Ecto neural progenitor cell (in vitro differentiated cells): ENCODE measurements at regions not wholly inside any gene's neighbourhood (a gene's known extent, or its start where the extent isn't known, plus 50 kb on each side); places are given as distances from the start of the nearest gene placed in this dataset.

Experiments used
- DNase-seq: peaks from one replicate; pipeline ENCODE4 v3.0.0-alpha.2; 2018; ENCODE audit warnings: low spot score

DNA sequence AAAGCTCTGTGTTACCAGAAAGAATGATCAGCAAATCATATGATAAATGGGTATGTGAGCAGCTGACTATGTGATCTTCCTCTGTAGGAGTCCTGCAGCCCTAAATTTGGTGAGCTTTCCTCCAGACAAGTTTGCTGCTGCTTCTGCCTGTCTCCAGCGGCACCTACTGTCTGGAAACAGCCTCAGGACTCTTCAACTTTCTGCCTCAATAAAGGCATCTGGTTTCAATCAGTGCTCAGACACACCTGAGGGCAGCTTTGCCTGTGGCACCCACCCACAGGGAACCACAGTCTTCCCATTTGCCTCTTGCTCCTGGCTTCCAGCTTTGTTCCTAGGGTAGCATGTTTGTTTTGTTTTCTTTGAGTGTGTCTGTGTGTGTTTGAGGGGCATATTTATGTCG lies 727.9 kb upstream of the MAN1A1 start:
- DNase-seq: peak; percentile 56

- no peak for DNase-seq
Measured at GRCh38 chr6:120058410-120058809, 708.8 kb upstream of the MAN1A1 start.

- peak; percentile 35 for DNase-seq
Measured at GRCh38 chr6:120056085-120056484, 706.5 kb upstream of the MAN1A1 start.

- no peak for DNase-seq
Measured at GRCh38 chr6:120055071-120055470, 705.5 kb upstream of the MAN1A1 start.

DNA sequence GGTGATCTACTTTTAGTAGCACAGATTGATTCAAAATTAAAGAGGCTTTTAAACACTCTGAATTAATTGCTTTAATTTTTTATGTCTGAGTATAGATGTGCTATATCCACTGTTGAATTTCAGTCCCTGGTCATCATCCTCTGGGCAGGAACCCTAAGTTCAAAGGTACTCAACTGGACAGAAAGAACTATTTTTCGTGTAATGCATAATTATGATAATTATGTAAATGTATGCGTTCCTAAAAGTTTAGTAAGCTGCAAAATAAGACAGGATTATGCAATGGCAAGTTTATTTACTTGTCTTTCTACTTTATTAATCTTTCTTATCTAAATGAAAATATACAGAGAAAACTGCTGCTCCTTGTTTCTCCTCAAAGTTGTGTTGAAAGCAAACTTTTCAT lies 690.1 kb upstream of the MAN1A1 start:
- no peak for DNase-seq

- DNase-seq: no peak
Measured at GRCh38 chr6:120031837-120032236, 682.3 kb upstream of the MAN1A1 start.

DNA sequence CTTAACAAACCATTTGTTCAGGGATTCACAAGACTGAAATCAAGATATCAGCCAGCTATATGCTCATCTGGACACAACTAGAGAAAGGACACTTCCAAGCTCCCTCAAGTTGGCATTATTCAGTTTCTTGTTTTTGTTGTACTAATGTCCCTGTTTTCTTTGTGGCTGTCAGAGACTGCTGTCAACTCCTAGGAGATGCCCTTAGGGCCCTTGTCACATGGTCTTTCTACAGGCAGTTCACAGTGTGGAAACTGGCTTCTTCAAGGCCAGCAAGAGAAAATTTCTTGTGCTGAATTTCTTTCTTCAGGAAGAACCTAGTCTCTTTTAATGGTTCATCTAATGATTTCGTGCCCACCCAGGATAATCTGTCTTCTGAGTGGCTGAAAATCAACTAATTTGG lies 677.2 kb upstream of the MAN1A1 start:
- DNase-seq: no peak

DNA sequence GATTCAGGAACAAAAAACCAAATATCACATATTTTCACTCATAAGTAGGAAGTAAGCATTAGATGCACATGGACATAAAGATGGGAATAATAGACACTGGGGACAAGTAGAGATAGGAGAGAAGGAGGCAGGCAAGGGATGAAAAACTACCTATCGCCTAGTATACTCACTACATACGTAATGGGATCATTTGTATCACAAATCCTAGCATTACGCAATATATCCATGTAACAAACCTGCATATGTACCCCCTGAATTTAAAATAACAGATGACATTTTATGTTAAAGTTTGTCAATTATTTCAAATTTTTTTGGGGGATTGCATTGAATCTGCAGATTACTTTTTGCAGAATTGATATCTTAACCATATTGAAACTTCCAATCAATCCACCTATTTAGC lies 660.5 kb upstream of the MAN1A1 start:
- no peak for DNase-seq

GRCh38 chr6:120005292-120005976 lies 655.9 kb upstream of the MAN1A1 start:
- no peak for DNase-seq

DNA sequence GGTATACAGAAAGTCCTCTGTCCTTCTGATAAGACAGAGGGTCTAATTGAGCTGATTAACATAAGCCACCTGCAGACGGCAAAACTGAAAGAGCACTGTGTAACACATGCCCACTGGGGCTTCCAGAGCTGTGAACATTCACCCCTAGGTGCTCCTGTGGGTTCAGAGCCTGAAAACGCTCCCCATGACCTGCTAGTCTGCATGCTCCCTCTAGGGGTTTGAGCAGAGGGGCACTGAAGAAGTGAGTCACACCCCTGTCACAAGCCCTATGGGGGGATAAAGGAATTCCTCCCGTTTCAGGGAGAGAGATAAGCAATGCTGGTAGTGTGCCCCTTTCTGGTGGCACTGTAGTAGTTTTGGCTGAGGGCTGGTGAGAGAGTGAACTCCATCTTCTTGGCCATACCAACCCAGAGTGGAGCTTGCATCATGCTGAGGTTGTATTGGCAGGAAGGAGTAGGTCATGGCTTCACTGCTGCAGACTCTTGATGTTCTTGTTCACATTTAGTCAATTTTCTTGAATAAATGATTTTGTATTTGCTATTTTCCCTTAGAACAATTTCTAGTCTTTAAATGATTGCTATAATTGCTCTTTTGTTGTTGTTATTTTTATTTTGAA lies 637.5 kb upstream of the MAN1A1 start:
- DNase-seq: no peak

DNA sequence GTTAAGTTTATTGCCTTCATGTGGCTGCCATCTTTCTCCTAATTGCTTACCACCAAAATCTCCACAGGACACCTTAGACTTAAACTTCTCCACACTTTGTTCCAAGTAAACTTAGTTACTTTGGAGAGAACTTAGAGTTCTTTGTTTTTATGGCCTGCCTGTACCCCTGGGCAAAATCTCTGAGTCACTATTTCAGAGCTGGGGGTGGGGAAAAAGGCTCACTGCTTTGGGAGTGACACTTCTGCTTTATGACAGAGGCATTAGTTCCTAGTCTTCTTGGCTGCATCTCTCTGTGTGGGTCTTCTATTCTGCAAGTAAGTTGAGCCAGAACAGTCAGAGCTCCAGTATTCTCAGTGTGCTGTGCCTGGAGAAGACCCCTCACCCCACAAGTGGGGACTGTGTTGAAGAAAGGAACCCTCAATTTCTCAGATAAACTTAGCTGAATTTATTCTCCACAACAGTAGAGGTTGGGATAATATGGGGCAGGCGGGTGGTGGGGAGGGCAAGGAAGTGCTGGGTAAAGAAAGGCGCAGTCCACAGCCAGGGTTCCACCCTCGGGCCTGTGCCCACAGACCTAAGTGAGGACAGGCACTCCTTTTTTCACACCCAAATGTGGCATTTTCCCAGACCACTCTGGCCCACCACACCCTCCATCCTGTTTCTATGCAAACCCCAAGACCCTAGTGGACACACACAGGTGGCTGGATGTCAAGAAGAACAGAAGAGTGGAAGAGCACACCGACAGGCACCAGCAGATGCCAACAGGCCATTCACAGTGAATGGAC lies 636.6 kb upstream of the MAN1A1 start:
- no peak for DNase-seq

DNA sequence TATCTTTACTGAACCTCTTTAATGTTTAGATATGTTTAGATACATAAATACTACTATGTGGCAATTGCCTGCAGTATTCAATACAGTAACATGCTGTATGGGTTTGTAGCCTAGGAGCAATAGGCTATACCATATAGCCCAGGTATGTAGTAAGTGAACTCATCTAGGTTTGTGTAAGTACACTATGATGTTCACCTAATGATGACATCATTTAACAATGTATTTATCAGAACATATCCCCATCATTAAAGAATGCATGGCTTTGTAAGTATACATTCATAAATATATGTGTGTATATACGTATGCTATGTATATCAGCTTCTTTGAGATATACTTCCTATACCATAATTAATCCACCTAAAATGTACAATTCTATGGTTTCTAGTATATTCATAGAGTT lies 631.2 kb upstream of the MAN1A1 start:
- DNase-seq: no peak

DNA sequence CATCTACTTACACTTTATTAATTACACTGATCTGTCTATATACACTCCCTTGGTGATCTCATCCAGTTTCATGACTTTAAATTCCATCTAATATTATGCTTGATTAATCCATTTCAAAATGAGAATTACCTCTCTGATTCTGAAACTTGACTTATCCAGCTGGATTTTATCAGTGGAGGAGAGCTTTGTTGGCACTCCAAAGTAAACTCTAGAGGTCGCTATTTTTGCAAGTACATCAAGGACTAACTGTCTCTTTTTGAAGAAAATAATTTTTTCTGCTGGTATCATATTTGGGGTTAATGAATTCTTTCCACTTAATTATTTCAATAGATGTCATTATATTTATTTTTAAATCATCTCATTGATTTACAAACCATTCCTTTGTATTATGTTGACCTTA lies 630.3 kb upstream of the MAN1A1 start:
- DNase-seq: no peak

DNA sequence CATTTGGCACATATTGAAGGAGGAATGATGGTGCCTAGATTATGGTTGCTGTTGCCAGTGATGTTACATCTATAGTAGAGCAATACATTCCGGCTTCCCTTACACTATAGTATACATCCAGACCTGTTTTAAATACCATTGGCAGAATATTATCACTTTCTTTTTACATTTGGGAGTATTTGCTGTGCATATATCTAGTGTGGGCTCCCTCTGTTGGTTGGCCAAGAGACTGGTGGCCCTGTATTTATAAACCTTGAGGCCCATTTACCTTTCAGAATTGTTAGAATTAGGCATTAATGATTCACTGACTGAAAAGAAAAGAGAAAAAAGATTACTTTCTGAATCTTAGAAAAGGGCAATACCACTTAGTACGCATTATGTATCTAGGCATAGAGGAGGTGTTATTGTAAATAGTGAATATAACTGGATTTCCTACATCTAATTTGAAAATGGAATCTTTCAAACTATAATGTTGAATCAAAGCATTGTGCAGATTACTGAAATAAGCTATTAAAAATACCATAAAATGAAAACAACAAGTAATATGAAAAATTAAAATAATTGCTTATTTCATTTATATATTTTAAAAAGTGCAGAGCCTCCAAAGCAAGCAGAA lies 628.8 kb upstream of the MAN1A1 start:
- no peak for DNase-seq

- DNase-seq: no peak
Measured at GRCh38 chr6:119974430-119975159, 625.0 kb upstream of the MAN1A1 start.

DNA sequence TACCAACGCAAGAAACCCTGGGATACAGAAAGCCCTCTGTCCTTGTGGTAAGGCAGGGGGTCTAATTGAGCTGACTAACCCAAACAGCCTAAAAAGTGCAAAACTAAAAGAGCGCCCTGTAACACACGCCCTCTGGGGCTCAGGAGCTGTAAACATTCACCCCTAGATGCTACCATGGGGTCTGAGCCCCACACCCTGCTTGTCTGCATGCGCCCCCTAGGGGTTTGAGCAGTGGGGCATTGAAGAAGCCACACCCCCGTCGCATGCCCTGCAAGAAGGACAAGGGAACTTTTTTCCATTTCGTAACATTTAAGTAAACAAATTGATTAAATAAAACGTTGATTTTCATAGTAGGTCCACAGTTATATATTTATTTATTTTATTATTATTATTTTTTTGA lies 616.9 kb upstream of the MAN1A1 start:
- no peak for DNase-seq

GRCh38 chr6:119965900-119966299 lies 616.3 kb upstream of the MAN1A1 start:
- no peak for DNase-seq

- no peak for DNase-seq
Measured at GRCh38 chr6:119965008-119965407, 615.4 kb upstream of the MAN1A1 start.

DNA sequence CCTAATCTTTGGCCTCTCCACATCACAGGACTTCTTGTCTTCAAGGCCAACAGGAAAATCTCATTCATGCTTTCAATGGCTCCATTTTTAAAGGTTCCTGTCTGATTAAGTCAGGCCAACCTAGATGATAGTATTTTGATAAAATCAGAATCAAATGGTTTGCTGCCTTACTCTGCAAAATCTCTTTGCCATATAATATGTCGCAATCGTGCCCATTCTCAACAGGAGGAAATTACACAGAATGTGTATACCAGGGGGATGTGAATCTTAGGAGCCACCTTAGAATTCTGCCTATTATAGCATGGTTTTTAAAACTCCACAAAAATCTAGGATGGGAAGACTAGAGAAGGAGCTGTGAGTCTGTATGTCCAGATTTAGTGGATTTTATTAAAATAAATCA lies 612.9 kb upstream of the MAN1A1 start:
- DNase-seq: no peak

DNA sequence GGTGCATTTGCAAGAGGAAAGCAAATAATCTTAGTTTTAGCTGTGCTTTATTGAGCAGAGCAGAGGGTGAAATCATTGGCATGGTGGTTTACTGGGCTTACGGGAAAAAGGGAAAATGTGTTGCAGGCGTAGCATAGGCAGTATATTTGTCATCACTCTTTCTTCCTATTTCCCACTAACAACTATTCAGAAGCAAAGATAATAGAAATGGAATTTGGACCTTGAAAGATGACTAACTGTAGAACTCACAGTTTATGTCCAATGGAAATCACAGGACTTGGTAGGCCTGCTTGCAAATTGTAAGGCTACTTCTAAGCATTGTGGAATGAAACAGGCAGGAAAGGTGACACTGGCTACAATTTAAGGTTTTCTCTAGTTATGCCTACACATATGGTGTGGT lies 611.9 kb upstream of the MAN1A1 start:
- no peak for DNase-seq

- no peak for DNase-seq
Measured at GRCh38 chr6:119960456-119960855, 610.9 kb upstream of the MAN1A1 start.

DNA sequence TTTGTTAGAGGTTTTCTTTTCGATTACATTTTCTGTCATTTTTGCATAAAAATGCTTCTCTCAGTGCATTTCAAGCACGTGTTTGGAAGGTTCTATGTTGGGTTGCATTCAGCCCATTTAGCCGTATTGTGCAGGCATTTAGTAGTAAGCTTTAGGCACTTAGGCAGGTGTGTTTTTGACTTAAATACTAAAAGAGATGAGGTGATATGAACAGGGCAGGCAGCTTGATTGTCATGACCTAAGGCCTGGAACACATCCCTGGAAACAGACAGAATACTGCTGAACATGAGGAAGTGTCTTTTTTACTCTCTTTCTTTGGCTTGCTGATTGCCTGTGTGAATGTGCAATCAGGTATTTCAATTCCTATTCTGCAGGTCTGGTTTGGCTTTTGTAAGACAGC lies 610.5 kb upstream of the MAN1A1 start:
- no peak for DNase-seq
